GM12892 (cell line): ENCODE measurements at regions not wholly inside any gene's neighbourhood (a gene's known extent, or its start where the extent isn't known, plus 50 kb on each side); places are given as distances from the start of the nearest gene placed in this dataset.

ENCODE experiments used
- DNase-seq: peaks from one replicate; pipeline ENCODE4 v3.0.0; 2011; ENCODE audit not compliant: insufficient read length
- FAIRE-seq: peaks from 2 replicates; lab custom pipeline; 2011; peaks lifted over from hg19 to GRCh38; lab: Jason Lieb, UNC
- POLR2A ChIP-seq: IDR thresholded peaks from 2 replicates; pipeline ENCODE4 v1.6.1; 2011; ENCODE audit warnings: low read depth, low read length, control low read depth
- POLR2AphosphoS5 ChIP-seq: IDR thresholded peaks from 2 replicates; pipeline ENCODE4 v1.6.1; 2011; ENCODE audit warnings: low read depth, low read length, control low read depth
- TAF1 ChIP-seq: IDR thresholded peaks from 2 replicates; pipeline ENCODE4 v1.6.1; 2011; ENCODE audit warnings: low read depth, mild to moderate bottlenecking, control low read depth, low read length, borderline replicate concordance

GRCh38 chr10:31612082-31612481 lies 293.1 kb downstream of the ZEB1 start:
- TF ChIP-seq POLR2A (no peak), POLR2AphosphoS5 (no peak), TAF1 (no peak)
- no peak for FAIRE-seq
- DNase-seq: no peak

GRCh38 chr10:31611161-31611560 lies 292.1 kb downstream of the ZEB1 start:
- no peak for FAIRE-seq
- TF ChIP-seq POLR2A: no peak
- no peak for DNase-seq

- DNase-seq (no peak), FAIRE-seq (no peak)
- TF ChIP-seq TAF1: no peak
- TF ChIP-seq POLR2AphosphoS5: no peak
- no peak for TF ChIP-seq POLR2A
Measured at GRCh38 chr10:31607481-31607880, 288.5 kb downstream of the ZEB1 start.

GRCh38 chr10:31606841-31607240 lies 287.8 kb downstream of the ZEB1 start:
- no peak for DNase-seq
- no peak for FAIRE-seq
- TF ChIP-seq TAF1 (no peak), POLR2AphosphoS5 (no peak), POLR2A (no peak)

- no peak for DNase-seq
- FAIRE-seq: no peak
- no peak for TF ChIP-seq POLR2A
Measured at GRCh38 chr10:31605861-31606525, 287.0 kb downstream of the ZEB1 start.

- DNase-seq (no peak), FAIRE-seq (no peak)
Measured at GRCh38 chr10:31605426-31605825, 286.4 kb downstream of the ZEB1 start.

GRCh38 chr10:31604646-31605170 lies 285.7 kb downstream of the ZEB1 start:
- TF ChIP-seq POLR2A: no peak
- TF ChIP-seq TAF1: no peak
- TF ChIP-seq POLR2AphosphoS5: no peak
- FAIRE-seq: no peak
- DNase-seq: no peak

More at GRCh38 chr10:31605426-31605825, 286.4 kb downstream of the ZEB1 start:
- TF ChIP-seq POLR2A: no peak
- TF ChIP-seq TAF1: no peak
- TF ChIP-seq POLR2AphosphoS5: no peak

GRCh38 chr10:31604096-31604495 lies 285.1 kb downstream of the ZEB1 start:
- FAIRE-seq: no peak
- DNase-seq: no peak
- no peak for TF ChIP-seq TAF1
- TF ChIP-seq POLR2A: no peak
- TF ChIP-seq POLR2AphosphoS5: no peak

- FAIRE-seq (peak; percentile 96), DNase-seq (peak; percentile 95)
- TF ChIP-seq POLR2A: no peak
Measured at GRCh38 chr10:31603235-31604087, 284.4 kb downstream of the ZEB1 start.

GRCh38 chr10:31602541-31603234 lies 283.7 kb downstream of the ZEB1 start:
- FAIRE-seq (peak; percentile 70), DNase-seq (no peak)
- no peak for TF ChIP-seq TAF1
- TF ChIP-seq POLR2AphosphoS5: no peak

- DNase-seq: no peak
- FAIRE-seq: no peak
Measured at GRCh38 chr10:31601136-31601535, 282.1 kb downstream of the ZEB1 start.

More at GRCh38 chr10:31601136-31601535, 282.1 kb downstream of the ZEB1 start:
- no peak for TF ChIP-seq POLR2AphosphoS5
- no peak for TF ChIP-seq POLR2A
- TF ChIP-seq TAF1: no peak
